GM12875 (cell line): ENCODE measurements at regions not wholly inside any gene's neighbourhood (a gene's known extent, or its start where the extent isn't known, plus 50 kb on each side); places are given as distances from the start of the nearest gene placed in this dataset.

Experiments
- H3K4me3 ChIP-seq: one replicate; pipeline ENCODE4 v1.5.1; 2011; ENCODE audit warnings: low read depth, low read length, control low read depth
- TF ChIP-seq, protein P1 (sequence below): IDR thresholded peaks from 2 replicates; pipeline ENCODE4 v1.5.1; 2011; ENCODE audit warnings: low read depth, mild to moderate bottlenecking, control low read depth, inconsistent platforms, low read length, moderate library complexity, borderline replicate concordance; ENCODE audit not compliant: insufficient read depth

DNA sequence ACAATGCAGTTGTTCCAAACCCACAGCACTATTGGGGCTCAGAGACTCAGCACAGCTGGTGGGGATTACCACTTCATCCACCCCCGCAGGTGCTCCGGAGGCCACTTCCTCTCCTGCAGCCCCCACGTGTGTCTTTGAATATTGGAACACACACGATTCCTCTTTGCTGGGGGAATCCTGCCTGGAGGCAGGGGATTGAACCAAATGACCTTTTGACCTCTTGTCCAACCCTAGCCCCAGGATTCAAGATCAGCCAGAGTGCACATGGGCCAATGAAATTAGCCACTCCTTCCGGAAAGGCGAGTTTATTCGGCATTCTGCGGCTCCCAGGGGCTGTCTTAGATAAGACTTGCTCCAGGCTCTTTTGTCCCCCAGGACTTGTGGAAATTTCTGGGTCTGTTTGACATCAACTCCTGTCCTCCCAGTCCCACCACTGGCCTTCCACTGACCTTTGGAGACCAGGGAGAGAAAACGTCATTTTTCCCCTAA is 350.2 kb downstream of the FOXL1 start:
- H3K4me3 ChIP-seq, result no peak overlapping the region
- TF ChIP-seq, protein P1, sequence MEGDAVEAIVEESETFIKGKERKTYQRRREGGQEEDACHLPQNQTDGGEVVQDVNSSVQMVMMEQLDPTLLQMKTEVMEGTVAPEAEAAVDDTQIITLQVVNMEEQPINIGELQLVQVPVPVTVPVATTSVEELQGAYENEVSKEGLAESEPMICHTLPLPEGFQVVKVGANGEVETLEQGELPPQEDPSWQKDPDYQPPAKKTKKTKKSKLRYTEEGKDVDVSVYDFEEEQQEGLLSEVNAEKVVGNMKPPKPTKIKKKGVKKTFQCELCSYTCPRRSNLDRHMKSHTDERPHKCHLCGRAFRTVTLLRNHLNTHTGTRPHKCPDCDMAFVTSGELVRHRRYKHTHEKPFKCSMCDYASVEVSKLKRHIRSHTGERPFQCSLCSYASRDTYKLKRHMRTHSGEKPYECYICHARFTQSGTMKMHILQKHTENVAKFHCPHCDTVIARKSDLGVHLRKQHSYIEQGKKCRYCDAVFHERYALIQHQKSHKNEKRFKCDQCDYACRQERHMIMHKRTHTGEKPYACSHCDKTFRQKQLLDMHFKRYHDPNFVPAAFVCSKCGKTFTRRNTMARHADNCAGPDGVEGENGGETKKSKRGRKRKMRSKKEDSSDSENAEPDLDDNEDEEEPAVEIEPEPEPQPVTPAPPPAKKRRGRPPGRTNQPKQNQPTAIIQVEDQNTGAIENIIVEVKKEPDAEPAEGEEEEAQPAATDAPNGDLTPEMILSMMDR, result no peak

DNA sequence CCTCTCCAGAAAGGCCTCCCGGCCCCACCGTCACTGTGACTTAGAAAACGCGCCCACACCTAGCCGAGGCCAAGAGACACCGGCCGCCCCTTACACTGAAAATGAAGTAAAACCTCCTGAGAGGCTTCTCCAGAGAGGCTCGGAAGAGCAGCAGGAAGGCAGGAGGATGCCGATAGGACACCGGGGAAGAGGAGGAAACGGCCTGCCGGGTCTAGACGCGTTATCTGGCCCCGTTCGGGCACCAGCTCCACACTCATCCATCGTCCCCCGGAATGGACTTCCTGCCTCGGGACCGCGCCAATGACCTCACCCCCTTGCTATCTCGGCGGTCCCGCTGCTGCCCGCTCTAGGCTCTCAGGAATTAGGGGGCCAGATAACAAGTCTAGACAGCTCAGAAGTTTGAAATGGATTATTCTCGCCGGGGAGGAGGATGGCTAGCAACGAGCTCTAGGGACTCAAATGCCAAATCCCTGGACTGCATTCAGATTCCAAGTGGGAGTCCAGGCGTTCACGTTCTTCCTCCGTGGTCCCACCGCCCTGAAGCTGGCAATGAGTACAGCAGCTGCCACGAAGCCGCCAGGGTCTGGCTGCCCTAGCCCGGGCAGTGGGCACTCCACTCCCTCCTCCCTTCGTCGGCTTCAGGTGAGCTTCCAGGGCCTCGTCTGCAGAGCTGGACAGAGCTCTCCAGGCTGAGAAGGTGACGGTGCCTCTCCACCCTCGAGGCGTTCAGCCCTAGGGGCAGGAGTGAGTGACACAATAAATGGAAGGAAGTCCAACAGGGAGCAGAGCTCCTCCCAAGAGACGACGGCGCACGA is 350.9 kb downstream of the FOXL1 start:
- H3K4me3 ChIP-seq, result no peak overlapping the region
- TF ChIP-seq, protein P1, result no peak

- H3K4me3 ChIP-seq, result no peak overlapping the region
- TF ChIP-seq, protein P1, result no peak
Measured at GRCh38 chr16:86930001-86930400, 351.7 kb downstream of the FOXL1 start.

GRCh38 chr16:86930663-86931373 is 352.5 kb downstream of the FOXL1 start:
- TF ChIP-seq, protein P1, result no peak
- H3K4me3 ChIP-seq, result no peak overlapping the region

- TF ChIP-seq, protein P1, result no peak
- H3K4me3 ChIP-seq, result no peak overlapping the region
Measured at GRCh38 chr16:86931410-86931941, 353.1 kb downstream of the FOXL1 start.

GRCh38 chr16:86932130-86932982 is 354.0 kb downstream of the FOXL1 start:
- no peak overlapping the region for H3K4me3 ChIP-seq
- TF ChIP-seq, protein P1, result no peak
